ENCODE measurements at regions not wholly inside any gene's neighbourhood (a gene's known extent, or its start where the extent isn't known, plus 50 kb on each side); places are given as distances from the start of the nearest gene placed in this dataset.
"Not testable (repeated sequence)": the region's sequence is repeated elsewhere in the genome, so short reads cannot be mapped to it uniquely, and the experiment has no call there.

DNA sequence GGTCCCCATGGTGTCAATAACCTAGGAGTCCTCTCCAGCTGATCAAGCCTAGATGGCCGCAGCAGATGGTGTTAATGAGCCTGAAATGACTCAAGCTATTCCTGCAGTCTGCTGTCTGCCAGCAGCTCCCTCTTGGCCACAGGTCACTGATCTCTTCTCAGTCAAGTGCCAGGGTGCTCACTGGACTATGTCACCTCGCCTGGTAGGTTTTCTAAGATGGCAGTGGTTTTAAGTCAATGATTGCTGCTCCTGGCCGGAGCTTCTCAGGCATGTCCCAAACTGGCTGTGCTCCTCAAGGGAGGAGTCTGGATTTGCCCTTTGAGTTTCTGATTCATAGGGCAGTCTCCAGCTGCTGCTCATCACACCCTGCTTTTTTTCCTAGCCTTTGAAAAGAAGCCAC lies 58.6 kb upstream of the SHISA6 start:
- no peak for DNase-seq (ENCODE audit: low spot score)

GRCh38 chr17:11178581-11178980 lies 62.4 kb upstream of the SHISA6 start:
- DNase-seq (ENCODE audit: low spot score) = no peak

- DNase-seq (ENCODE audit: low spot score) = no peak
These were observed 63.7 kb upstream of the SHISA6 start for GRCh38 chr17:11177340-11177739.

DNA sequence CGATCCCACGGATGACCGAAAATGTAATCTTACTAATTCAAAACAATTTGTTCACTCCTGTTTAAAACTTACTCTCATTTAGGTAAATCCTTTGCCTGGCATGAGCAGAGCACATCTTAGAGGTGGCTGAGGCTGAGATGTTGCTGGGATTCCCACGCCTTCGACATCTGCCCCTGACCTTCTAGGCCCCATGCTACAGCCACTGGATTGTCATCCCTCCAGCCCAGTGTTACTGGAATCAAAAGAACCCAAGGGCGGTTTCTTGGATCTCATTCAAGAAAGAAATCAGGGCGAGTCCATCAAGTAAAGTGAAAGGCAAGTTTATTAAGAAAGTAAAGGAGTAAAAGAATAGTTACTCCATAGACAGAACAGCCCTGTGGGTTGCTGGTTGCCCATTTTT lies 64.5 kb upstream of the SHISA6 start:
- no peak for DNase-seq (ENCODE audit: low spot score)

DNA sequence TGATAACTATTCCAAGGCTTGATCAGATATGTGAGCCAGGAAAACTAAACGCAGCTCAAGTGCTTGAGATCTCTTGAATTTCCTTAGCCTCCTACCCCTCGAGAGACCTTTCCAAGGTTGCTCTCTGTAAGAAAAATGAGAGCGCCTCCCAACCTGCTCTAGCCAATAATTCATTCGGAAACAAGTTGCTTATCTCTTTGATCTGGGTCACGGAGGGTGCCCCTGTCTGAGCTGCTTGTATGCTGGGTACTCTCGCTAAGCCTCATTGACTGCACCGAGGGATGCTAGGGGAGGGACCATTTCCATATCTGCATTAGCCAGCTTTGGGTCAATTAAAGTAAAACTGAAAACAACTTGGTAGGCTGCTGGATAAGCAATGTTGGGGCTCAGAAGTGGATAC lies 70.1 kb upstream of the SHISA6 start:
- DNase-seq (ENCODE audit: low spot score) = no peak

- DNase-seq (ENCODE audit: low spot score) = no peak
These were observed 89.1 kb upstream of the SHISA6 start for GRCh38 chr17:11151818-11152425.

GRCh38 chr17:11150906-11151511 lies 90.0 kb upstream of the SHISA6 start:
- not testable (repeated sequence) for DNase-seq (ENCODE audit: low spot score)

GRCh38 chr17:11144358-11145233 lies 96.4 kb upstream of the SHISA6 start:
- DNase-seq (ENCODE audit: low spot score) = peak; percentile 21

DNA sequence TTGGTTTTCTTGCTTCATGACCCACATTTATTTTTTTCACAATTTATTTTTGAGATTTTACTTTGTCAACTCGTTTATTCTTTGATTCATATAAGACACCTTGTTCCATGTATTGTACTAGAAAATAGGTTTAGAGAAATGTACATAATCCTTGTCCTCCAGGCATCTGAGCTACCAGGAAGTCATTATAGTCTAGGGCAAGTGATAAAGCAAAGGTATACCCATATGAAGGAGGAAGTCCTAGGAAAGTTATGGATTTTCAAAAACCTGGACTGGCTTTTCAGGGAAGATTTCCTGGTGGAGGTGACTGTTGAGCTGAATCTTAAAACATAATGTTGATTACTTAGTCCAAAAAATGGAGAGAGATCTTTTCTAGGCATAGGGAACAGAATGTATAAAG lies 98.8 kb upstream of the SHISA6 start:
- DNase-seq (ENCODE audit: low spot score) = no peak

DNA sequence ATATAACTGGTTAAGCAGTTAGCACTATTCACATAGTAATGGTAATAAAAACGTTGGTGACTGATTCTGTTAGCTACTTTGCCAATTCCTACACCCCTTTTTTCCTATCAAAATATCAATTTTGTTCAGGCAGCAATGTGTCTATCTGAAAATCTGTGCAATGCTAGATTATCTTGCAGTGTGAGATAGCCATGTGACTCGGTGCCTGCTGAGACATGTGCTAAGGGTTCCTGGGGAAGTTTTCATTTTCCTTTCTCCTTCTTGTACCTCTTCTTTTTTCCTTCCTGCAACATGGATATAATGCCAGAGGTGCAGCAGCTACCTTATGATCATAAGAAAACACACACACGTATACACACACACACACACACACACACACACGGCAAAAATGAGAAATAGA lies 100.5 kb upstream of the SHISA6 start:
- no peak for DNase-seq (ENCODE audit: low spot score)

DNA sequence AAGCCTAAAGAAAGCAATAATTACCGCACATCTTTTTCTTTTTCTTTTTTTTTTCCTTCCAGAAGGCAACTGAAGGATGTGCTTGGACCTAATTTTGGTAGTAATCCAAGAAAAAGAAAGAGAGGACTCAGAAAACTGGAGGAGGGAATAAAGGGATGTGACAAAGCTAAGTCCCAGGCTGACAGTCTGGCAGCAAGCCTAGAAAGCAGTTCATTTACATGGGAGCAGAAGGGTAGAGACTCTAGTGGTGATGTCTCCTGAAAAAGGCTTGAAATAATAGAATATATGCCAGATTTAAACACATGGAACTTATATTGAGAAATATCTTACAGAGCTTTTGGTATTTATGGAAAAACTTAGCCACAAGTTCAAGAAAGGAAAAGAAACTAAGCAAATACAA lies 101.0 kb upstream of the SHISA6 start:
- no peak for DNase-seq (ENCODE audit: low spot score)

DNA sequence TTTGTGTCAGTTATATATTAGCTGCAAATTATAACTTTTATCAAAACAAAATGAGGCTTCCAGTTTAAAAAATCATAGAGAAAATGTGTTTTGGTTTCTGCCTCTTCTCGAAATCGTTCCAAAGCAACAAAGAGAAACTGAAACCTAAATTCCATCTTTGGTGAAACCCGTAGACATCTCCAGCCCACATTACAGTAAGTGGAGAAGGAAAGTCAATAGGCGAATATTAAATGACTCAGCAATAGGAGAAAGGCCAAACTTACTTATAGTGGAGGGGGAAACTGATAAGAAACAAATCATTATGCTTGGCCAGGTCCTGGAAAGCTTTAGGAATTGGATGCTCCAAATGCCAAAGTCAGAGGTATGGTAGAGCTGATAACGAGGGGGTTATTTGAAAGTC lies 103.0 kb upstream of the SHISA6 start:
- no peak for DNase-seq (ENCODE audit: low spot score)

DNA sequence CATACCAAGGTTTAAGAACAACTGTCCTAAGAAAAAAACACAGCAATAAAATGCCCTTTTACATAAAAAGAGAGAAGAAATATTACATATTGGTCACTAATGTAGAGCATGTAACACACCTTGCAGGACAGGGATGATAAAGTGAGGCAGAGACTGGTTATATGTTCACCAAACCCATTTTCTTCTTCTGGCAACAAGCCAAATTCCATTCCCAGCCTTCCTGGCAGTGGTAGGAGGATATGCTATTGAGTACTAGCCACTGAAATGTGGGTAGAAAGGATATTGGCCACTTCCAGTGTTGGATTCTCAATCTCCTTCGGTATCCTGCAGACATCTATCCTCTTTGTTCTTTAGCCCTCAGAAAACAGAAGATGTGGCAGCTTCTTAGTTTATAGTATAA lies 105.2 kb upstream of the SHISA6 start:
- DNase-seq (ENCODE audit: low spot score) = no peak

- no peak for DNase-seq (ENCODE audit: low spot score)
These were observed 110.6 kb upstream of the SHISA6 start for GRCh38 chr17:11130367-11130766.

GRCh38 chr17:11122908-11123307 lies 118.1 kb upstream of the SHISA6 start:
- DNase-seq (ENCODE audit: low spot score) = no peak

DNA sequence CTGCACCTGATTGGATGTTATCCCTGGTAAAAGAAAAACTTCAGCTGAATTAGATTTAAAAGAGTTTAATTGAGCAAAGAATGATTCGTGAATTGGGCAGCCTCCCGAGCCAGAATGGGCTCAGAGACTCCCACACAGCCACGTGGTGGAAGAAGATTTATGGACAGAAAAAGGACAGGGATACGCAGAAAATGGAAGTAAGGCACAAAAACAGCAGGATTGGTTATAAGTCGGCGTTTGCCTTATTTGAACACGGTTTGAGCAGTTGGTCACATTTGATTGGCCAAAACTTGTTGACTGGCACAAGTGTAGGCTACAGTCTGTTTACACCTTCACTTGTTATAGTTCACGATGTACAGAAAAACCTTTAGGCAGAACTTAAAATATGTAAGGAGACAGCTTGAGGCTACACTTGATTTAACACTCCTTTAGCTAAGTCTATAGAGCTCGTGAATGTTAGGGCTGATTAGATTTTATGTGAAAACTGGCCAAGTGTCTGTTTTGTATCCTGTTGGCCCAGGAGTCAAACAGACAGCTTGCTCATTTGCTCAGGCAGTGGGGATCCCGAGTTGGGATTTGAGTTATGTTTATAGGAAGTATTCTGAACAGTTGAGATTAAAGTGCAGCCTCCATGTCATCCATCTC lies 119.5 kb upstream of the SHISA6 start:
- DNase-seq (ENCODE audit: low spot score) = no peak

DNA sequence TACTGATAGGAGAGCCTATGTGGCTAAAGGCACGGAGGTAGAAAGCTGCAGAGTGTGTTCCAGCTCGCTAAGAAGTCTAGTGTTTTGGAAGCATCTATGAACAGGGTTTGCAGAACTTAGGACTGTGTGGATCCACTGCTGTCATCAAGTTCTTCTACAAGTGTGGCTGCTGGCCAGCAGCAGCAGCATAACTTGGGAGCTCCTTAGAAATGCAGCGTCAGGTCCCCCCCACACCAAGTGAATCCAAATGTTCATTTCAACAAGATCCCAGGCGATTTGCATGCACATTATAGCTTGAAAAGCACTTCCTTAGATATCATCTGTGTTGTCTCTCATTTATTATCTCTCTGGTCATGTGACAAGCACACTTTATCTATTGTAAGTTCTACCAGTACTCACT lies 131.9 kb upstream of the SHISA6 start:
- DNase-seq (ENCODE audit: low spot score) = no peak

DNA sequence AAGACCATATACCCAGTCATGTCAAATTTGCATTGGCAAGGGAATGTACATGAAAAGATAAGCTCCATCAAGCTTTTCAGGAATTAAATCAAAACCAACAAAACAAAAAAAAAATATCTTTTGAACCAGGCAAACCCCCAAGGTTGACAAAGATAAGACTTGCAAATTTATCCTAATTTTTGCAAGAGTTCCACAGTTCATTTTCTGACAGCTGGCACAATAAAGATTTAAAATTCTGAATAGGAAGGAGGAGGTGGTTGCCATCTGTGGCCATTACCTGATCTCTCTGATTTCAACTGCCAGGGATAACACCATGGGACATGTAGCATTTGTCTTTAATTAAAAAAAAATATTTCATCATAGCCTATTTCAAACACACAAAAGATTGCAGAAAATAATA lies 135.9 kb upstream of the SHISA6 start:
- DNase-seq (ENCODE audit: low spot score) = no peak

- no peak for DNase-seq (ENCODE audit: low spot score)
These were observed 143.9 kb upstream of the SHISA6 start for GRCh38 chr17:11097121-11097520.

DNA sequence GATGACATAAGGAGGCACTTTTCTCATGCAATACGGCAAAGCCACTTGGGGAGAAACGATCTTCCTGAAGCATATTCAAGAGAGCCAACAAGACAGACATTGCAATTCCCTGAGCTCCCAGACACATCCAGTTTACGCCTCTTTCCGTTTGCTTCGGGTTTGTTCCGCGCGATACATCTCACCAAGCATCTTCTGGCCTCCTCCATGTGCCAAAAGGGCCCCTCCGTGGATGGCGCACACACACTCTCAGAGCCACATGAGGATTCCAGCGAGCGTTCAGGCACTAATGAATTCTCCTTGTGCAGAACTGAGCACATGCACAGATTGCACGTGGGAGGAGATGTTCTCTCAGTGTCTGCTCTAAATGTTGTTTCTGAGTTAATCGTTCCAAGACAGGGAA lies 146.7 kb upstream of the SHISA6 start:
- DNase-seq (ENCODE audit: low spot score) = no peak

- DNase-seq (ENCODE audit: low spot score) = no peak
These were observed 154.2 kb upstream of the SHISA6 start for GRCh38 chr17:11086646-11087340.

DNA sequence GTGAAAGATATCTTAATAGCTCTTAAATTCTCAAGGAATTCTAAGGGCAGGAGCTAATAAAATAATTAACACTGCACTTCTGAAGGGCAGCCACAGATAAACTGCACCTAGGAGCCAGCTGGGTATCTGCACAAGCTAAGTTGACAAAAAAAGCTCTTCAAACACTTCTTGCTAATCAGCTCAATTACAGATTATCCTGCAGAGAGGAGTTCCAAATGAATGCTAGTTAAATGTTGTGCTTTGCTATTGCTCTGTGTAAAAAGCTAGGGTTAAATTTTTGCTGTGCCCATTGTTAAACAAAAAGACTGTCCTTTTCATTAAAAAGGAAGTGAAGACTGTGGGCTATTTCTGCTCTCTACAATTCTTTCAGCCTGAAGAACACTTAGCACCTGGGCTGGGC lies 158.5 kb upstream of the SHISA6 start:
- no peak for DNase-seq (ENCODE audit: low spot score)
